B cell (primary cell): ENCODE measurements at regions not wholly inside any gene's neighbourhood (a gene's known extent, or its start where the extent isn't known, plus 50 kb on each side); places are given as distances from the start of the nearest gene placed in this dataset.

ENCODE experiments used
- ATAC-seq: fragments of 200-7000 bp; cut with Tn5 transposase; one replicate; pipeline ENCODE4 v1.10.0; 2021; ENCODE audit warnings: low read depth, mild to moderate bottlenecking, moderate number of reproducible peaks, moderate library complexity
- CTCF ChIA-PET: fragments of 350-600 bp; sonication (Branson Sonifier 250); formaldehyde crosslinking; loops from one replicate; lab custom pipeline; 2021; ENCODE audit warnings: antibody characterized with exemption, inconsistent platforms; lab: Charles Lee
- POLR2A ChIA-PET: fragments of 350-600 bp; sonication (Branson Sonifier 250); formaldehyde crosslinking; loops from one replicate; lab custom pipeline; 2021; ENCODE audit warnings: antibody characterized with exemption; lab: Charles Lee
- DNase-seq: peaks from one replicate; pipeline ENCODE4 v3.0.0; 2013
- H2AFZ ChIP-seq: 2 replicates; pipeline ENCODE4 v1.6.1; 2012; ENCODE audit warnings: mild to moderate bottlenecking, low read depth, low read length; ENCODE audit not compliant: insufficient read depth, poor library complexity, severe bottlenecking
- H3K27ac ChIP-seq, 2 donors: 1 replicate in 1 of 2; 2 replicates in 1 of 2; pipeline ENCODE4 v1.5.1; 2012 to 2013; ENCODE audit warnings: low read length in 2 of 2, mild to moderate bottlenecking in 2 of 2, moderate library complexity in 1 of 2
- H3K27me3 ChIP-seq, 4 experiments: fragments of 200-600 bp in 1 of 4; sonication (generic) in 1 of 4; replicated peaks in 1 of 4; 1 replicate in 2 of 4; 2 replicates in 2 of 4; pipeline versions ENCODE4 v1.6.1 to v1.7.0; 2013 to 2016; ENCODE audit warnings: low read length in 3 of 4, mild to moderate bottlenecking in 2 of 4, mixed read lengths in 1 of 4, moderate library complexity in 1 of 4; ENCODE audit not compliant: insufficient read depth in 4 of 4, control insufficient read depth in 3 of 4; ENCODE audit errors: control extremely low read depth in 1 of 4
- H3K36me3 ChIP-seq, 2 experiments: replicated peaks in 1 of 2; 1 replicate in 1 of 2; 2 replicates in 1 of 2; pipeline versions ENCODE4 v1.6.1 to v1.7.1; 2013; ENCODE audit warnings: low read length in 1 of 2; ENCODE audit not compliant: insufficient read depth in 2 of 2, control insufficient read depth in 1 of 2; ENCODE audit errors: control extremely low read depth in 1 of 2, extremely low read depth in 1 of 2
- H3K4me1 ChIP-seq, 2 donors: fragments of 200-600 bp in 1 of 2; sonication (generic) in 1 of 2; 1 replicate in 1 of 2; 2 replicates in 1 of 2; pipeline versions ENCODE4 v1.5.1 to v1.6.1; 2013 to 2017; ENCODE audit warnings: low read length in 2 of 2; ENCODE audit not compliant: control insufficient read depth in 2 of 2, insufficient read depth in 2 of 2
- H3K4me2 ChIP-seq: replicated peaks from 2 replicates; pipeline ENCODE3; 2012; ENCODE audit warnings: mild to moderate bottlenecking, low read depth, low read length; ENCODE audit not compliant: poor library complexity, severe bottlenecking
- H3K4me3 ChIP-seq, 5 experiments: fragments of 200-600 bp in 1 of 5; sonication (generic) in 1 of 5; 1 replicate in 3 of 5; 2 replicates in 2 of 5; pipeline versions ENCODE4 v1.5.1 to v1.7.0; 2011 to 2016; ENCODE audit warnings: low read length in 4 of 5, mild to moderate bottlenecking in 4 of 5, low read depth in 2 of 5, control low read depth in 1 of 5, moderate library complexity in 1 of 5; ENCODE audit not compliant: insufficient read depth in 1 of 5; ENCODE audit errors: control extremely low read depth in 1 of 5, extremely low read depth in 1 of 5
- H3K79me2 ChIP-seq: fragments of 200-600 bp; sonication (generic); one replicate; pipeline ENCODE4 v1.6.0; 2016; ENCODE audit warnings: low read length; ENCODE audit not compliant: control insufficient read depth, insufficient read depth
- H3K9ac ChIP-seq: fragments of 200-600 bp; sonication (generic); 2 replicates; pipeline ENCODE4 v1.6.1; 2017; ENCODE audit warnings: mild to moderate bottlenecking, low read length, moderate library complexity
- H3K9me3 ChIP-seq, 3 donors: one replicate each; pipeline versions ENCODE4 v1.6.1 to v1.7.1; 2013; ENCODE audit warnings: low read length in 2 of 3; ENCODE audit not compliant: control insufficient read depth in 2 of 3, insufficient read depth in 1 of 3; ENCODE audit errors: control extremely low read depth in 1 of 3
- H4K20me1 ChIP-seq: 2 replicates; pipeline ENCODE4 v1.6.0; 2012; ENCODE audit warnings: mild to moderate bottlenecking, low read length; ENCODE audit not compliant: insufficient read depth, control insufficient read depth, poor library complexity, severe bottlenecking
- H3K27ac Mint-ChIP-seq: one replicate; pipeline ENCODE4 v1.8.0; 2021; ENCODE audit warnings: mixed read lengths
- H3K27me3 Mint-ChIP-seq: one replicate; pipeline ENCODE4 v1.8.0; 2021; ENCODE audit warnings: mixed read lengths
- H3K4me1 Mint-ChIP-seq: one replicate; pipeline ENCODE4 v1.8.0; 2021; ENCODE audit warnings: mixed read lengths
- H3K4me3 Mint-ChIP-seq: one replicate; pipeline ENCODE4 v1.8.0; 2021; ENCODE audit warnings: mixed read lengths
- H3K9me3 Mint-ChIP-seq: one replicate; pipeline ENCODE4 v1.8.0; 2022; ENCODE audit warnings: mixed read lengths; ENCODE audit not compliant: insufficient read depth
- EZH2 ChIP-seq: IDR thresholded peaks from 2 replicates; pipeline ENCODE4 v1.6.1; 2012; ENCODE audit warnings: borderline replicate concordance, low read depth, mild to moderate bottlenecking, moderate library complexity, low read length; ENCODE audit not compliant: insufficient read depth, poor library complexity, severe bottlenecking
- WGBS: methylation state at CpG from one replicate; pipeline ENCODE4 v1.1.5; 2013; ENCODE audit warnings: missing lambda C conversion rate; ENCODE audit not compliant: insufficient coverage; 5-methylcytosine and 5-hydroxymethylcytosine counted together
- intact Hi-C: fragments of 100-400 bp; cut with micrococcal nuclease; formaldehyde crosslinking; loops from one replicate; pipeline ENCODE4 v1.10.0; 2022
- TF ChIP-seq, protein P1 (sequence below): fragments of 200-600 bp; IDR thresholded peaks from one replicate; pipeline ENCODE4 v1.8.0; 2022; ENCODE audit warnings: antibody characterized with exemption, mild to moderate bottlenecking

- ATAC-seq (no peak), DNase-seq (no peak)
- no peaks in the 10 kb centered on the region for H3K79me2 ChIP-seq
- ChIA-PET POLR2A (no interaction called here), CTCF (no interaction called here)
- Mint-ChIP-seq H3K9me3 (no peaks in the 10 kb centered on the region), H3K27me3 (no peaks in the 10 kb centered on the region), H3K4me3 (no peak overlapping the region), H3K4me1 (no peaks in the 10 kb centered on the region), H3K27ac (no peak overlapping the region)
- H3K4me3 ChIP-seq: no peak overlapping the region
- H4K20me1 ChIP-seq: no peaks in the 10 kb centered on the region
- no peaks in the 10 kb centered on the region for H3K36me3 ChIP-seq
- H2AFZ ChIP-seq: no peak overlapping the region
- 88% methylated on average over 6 of the region's 13 CpGs for WGBS
- H3K9ac ChIP-seq: no peak overlapping the region
- H3K4me1 ChIP-seq: no peaks in the 10 kb centered on the region
- no peak overlapping the region for H3K27ac ChIP-seq
- peaks cover 0 to 17% (median 0%) of the 10 kb centered on the region in 3 donors for H3K9me3 ChIP-seq
- no peaks in the 10 kb centered on the region for H3K27me3 ChIP-seq
- TF ChIP-seq EZH2: no peak
- TF ChIP-seq, protein P1, sequence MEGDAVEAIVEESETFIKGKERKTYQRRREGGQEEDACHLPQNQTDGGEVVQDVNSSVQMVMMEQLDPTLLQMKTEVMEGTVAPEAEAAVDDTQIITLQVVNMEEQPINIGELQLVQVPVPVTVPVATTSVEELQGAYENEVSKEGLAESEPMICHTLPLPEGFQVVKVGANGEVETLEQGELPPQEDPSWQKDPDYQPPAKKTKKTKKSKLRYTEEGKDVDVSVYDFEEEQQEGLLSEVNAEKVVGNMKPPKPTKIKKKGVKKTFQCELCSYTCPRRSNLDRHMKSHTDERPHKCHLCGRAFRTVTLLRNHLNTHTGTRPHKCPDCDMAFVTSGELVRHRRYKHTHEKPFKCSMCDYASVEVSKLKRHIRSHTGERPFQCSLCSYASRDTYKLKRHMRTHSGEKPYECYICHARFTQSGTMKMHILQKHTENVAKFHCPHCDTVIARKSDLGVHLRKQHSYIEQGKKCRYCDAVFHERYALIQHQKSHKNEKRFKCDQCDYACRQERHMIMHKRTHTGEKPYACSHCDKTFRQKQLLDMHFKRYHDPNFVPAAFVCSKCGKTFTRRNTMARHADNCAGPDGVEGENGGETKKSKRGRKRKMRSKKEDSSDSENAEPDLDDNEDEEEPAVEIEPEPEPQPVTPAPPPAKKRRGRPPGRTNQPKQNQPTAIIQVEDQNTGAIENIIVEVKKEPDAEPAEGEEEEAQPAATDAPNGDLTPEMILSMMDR: no peak
- intact Hi-C loops: no loop called here
- H3K4me2 ChIP-seq: no peak overlapping the region
Observed at GRCh38 chr9:30670805-30671562, 1713.5 kb upstream of the ACO1 start.

GRCh38 chr9:30673132-30673531, 1711.3 kb upstream of the ACO1 start:
- Histone ChIP-seq H3K27me3 (no peaks in the 10 kb centered on the region), H3K9me3 (peaks cover 0 to 17% (median 0%) of the 10 kb centered on the region in 3 donors), H3K36me3 (no peaks in the 10 kb centered on the region), H3K4me3 (no peak overlapping the region), H3K4me2 (no peak overlapping the region), H3K9ac (no peak overlapping the region), H3K27ac (no peak overlapping the region), H2AFZ (no peak overlapping the region), H3K79me2 (no peaks in the 10 kb centered on the region), H3K4me1 (no peaks in the 10 kb centered on the region), H4K20me1 (no peaks in the 10 kb centered on the region)
- ChIA-PET POLR2A (no interaction called here), CTCF (no interaction called here)
- Mint-ChIP-seq H3K27me3 (no peaks in the 10 kb centered on the region), H3K9me3 (no peaks in the 10 kb centered on the region), H3K4me3 (no peak overlapping the region), H3K27ac (no peak overlapping the region), H3K4me1 (no peaks in the 10 kb centered on the region)
- intact Hi-C loops: no loop called here
- DNase-seq (no peak), ATAC-seq (no peak)
- TF ChIP-seq EZH2: no peak
- TF ChIP-seq, protein P1: no peak
- 100% methylated on average over 1 of the region's 1 CpG for WGBS
